ENCODE measurements at regions not wholly inside any gene's neighbourhood (a gene's known extent, or its start where the extent isn't known, plus 50 kb on each side); places are given as distances from the start of the nearest gene placed in this dataset.

DNA sequence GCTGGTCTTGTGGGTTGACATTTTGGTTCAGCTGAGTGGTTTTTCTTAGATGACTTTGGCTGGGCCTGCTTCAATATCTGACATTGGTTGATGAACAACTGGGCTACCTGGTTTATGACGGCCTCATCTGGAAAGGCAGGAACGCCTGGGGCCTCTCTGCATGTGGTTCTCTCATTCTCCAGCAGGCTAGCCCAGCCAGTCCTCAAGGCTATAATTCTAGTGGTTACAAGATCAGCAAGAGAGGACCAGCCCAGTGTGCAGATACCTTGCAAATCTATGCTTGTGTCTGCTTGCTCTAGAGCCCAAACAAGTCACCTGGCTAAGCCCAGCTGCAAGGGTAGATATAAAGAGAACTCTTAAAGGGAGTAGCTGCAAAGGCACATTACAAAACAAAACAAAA is 214.2 kb upstream of the PUDP start:
- TF ChIP-seq, protein P1, sequence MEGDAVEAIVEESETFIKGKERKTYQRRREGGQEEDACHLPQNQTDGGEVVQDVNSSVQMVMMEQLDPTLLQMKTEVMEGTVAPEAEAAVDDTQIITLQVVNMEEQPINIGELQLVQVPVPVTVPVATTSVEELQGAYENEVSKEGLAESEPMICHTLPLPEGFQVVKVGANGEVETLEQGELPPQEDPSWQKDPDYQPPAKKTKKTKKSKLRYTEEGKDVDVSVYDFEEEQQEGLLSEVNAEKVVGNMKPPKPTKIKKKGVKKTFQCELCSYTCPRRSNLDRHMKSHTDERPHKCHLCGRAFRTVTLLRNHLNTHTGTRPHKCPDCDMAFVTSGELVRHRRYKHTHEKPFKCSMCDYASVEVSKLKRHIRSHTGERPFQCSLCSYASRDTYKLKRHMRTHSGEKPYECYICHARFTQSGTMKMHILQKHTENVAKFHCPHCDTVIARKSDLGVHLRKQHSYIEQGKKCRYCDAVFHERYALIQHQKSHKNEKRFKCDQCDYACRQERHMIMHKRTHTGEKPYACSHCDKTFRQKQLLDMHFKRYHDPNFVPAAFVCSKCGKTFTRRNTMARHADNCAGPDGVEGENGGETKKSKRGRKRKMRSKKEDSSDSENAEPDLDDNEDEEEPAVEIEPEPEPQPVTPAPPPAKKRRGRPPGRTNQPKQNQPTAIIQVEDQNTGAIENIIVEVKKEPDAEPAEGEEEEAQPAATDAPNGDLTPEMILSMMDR (IDR thresholded peaks at IDR 0.05; ENCODE audit: extremely low read depth in 1 of 2, insufficient read depth in 1 of 2, low read depth in 1 of 2, low read length in 2 of 2): no peak
- no peak for TF ChIP-seq JUN (IDR thresholded peaks at IDR 0.05; ENCODE audit: borderline replicate concordance, insufficient read depth, insufficient read length, low read depth)
- TF ChIP-seq POLR2A (IDR thresholded peaks at IDR 0.05; ENCODE audit: low read depth, low read length): no peak
- no peak for TF ChIP-seq POLR2AphosphoS5 (IDR thresholded peaks at IDR 0.05; ENCODE audit: insufficient read depth, low read depth, low read length)
- TF ChIP-seq EZH2 (IDR thresholded peaks at IDR 0.05; ENCODE audit: borderline replicate concordance, low read depth, low read length, severe bottlenecking): no peak
